ENCODE measurements at regions not wholly inside any gene's neighbourhood (a gene's known extent, or its start where the extent isn't known, plus 50 kb on each side); places are given as distances from the start of the nearest gene placed in this dataset.

GRCh38 chr13:72194523-72194922 lies 327.5 kb upstream of the DACH1 start:
- ChIA-PET POLR2A (no interaction called here), CTCF (no interaction called here)
- no peak for DNase-seq
- no peak overlapping the region for H3K4me3 Mint-ChIP-seq
- no peaks in the 10 kb centered on the region for H3K36me3 Mint-ChIP-seq (ENCODE audit: low read depth)
- H3K27me3 Mint-ChIP-seq = no peaks in the 10 kb centered on the region
- H3K27ac Mint-ChIP-seq = no peak overlapping the region
- no peak for TF ChIP-seq CTCF (IDR thresholded peaks at IDR 0.05)
- ATAC-seq (ENCODE audit: low read depth) = no peak
- no peaks in the 10 kb centered on the region for H3K4me1 Mint-ChIP-seq
- intact Hi-C loops (cut with micrococcal nuclease) = no loop called here
- H3K9me3 Mint-ChIP-seq = no peaks in the 10 kb centered on the region

- intact Hi-C loops (cut with micrococcal nuclease) = no loop called here
- Mint-ChIP-seq H3K27me3 (no peaks in the 10 kb centered on the region), H3K4me1 (no peaks in the 10 kb centered on the region), H3K27ac (no peak overlapping the region), H3K36me3 (ENCODE audit: low read depth) (no peaks in the 10 kb centered on the region), H3K9me3 (peaks cover 5% of the 10 kb centered on the region), H3K4me3 (no peak overlapping the region)
- ATAC-seq (ENCODE audit: low read depth) (no peak), DNase-seq (no peak)
- CTCF ChIA-PET = no interaction called here
- POLR2A ChIA-PET = no interaction called here
- TF ChIP-seq CTCF (IDR thresholded peaks at IDR 0.05) = no peak
Observed at GRCh38 chr13:72186730-72187422, 319.9 kb upstream of the DACH1 start.

- Mint-ChIP-seq H3K36me3 (ENCODE audit: low read depth) (no peaks in the 10 kb centered on the region), H3K4me3 (no peak overlapping the region), H3K27me3 (no peaks in the 10 kb centered on the region), H3K4me1 (no peaks in the 10 kb centered on the region), H3K27ac (no peak overlapping the region), H3K9me3 (peaks cover 5% of the 10 kb centered on the region)
- intact Hi-C loops (cut with micrococcal nuclease) = no loop called here
- ATAC-seq (ENCODE audit: low read depth) = no peak
- ChIA-PET CTCF (no interaction called here), POLR2A (no interaction called here)
- no peak for DNase-seq
- no peak for TF ChIP-seq CTCF (IDR thresholded peaks at IDR 0.05)
Observed at GRCh38 chr13:72185776-72186175, 318.8 kb upstream of the DACH1 start.

- no peak overlapping the region for H3K27ac Mint-ChIP-seq
- ATAC-seq (ENCODE audit: low read depth) = no peak
- intact Hi-C loops (cut with micrococcal nuclease) = no loop called here
- ChIA-PET CTCF (no interaction called here), POLR2A (no interaction called here)
- no peaks in the 10 kb centered on the region for H3K36me3 Mint-ChIP-seq (ENCODE audit: low read depth)
- DNase-seq = no peak
- peaks cover 5% of the 10 kb centered on the region for H3K9me3 Mint-ChIP-seq
- no peaks in the 10 kb centered on the region for H3K27me3 Mint-ChIP-seq
- H3K4me1 Mint-ChIP-seq = no peaks in the 10 kb centered on the region
- TF ChIP-seq CTCF (IDR thresholded peaks at IDR 0.05) = no peak
- H3K4me3 Mint-ChIP-seq = no peak overlapping the region
Observed at GRCh38 chr13:72181661-72182060, 314.7 kb upstream of the DACH1 start.

GRCh38 chr13:72180253-72180952 lies 313.4 kb upstream of the DACH1 start:
- TF ChIP-seq CTCF (IDR thresholded peaks at IDR 0.05) = no peak
- Mint-ChIP-seq H3K4me3 (no peak overlapping the region), H3K36me3 (ENCODE audit: low read depth) (no peaks in the 10 kb centered on the region), H3K27ac (no peak overlapping the region), H3K27me3 (no peaks in the 10 kb centered on the region), H3K9me3 (peaks cover 5% of the 10 kb centered on the region), H3K4me1 (no peaks in the 10 kb centered on the region)
- no peak for ATAC-seq (ENCODE audit: low read depth)
- DNase-seq = no peak
- ChIA-PET POLR2A (no interaction called here), CTCF (no interaction called here)
- intact Hi-C loops (cut with micrococcal nuclease) = no loop called here

All from activated B cell treated with CpG ODN at 0.5 μM for 24 hours (primary cell).